GM19238 (cell line): ENCODE measurements at regions not wholly inside any gene's neighbourhood (a gene's known extent, or its start where the extent isn't known, plus 50 kb on each side); places are given as distances from the start of the nearest gene placed in this dataset.

ENCODE experiments used
- DNase-seq: peaks from one replicate; pipeline ENCODE4 v3.0.0; 2011; ENCODE audit warnings: low spot score; ENCODE audit not compliant: insufficient read length

- DNase-seq, result no peak
Observed at GRCh38 chr9:126238415-126238814, 88.2 kb upstream of the MVB12B start.

GRCh38 chr9:126239515-126239914 is 87.1 kb upstream of the MVB12B start:
- no peak for DNase-seq

GRCh38 chr9:126240835-126241234 is 85.8 kb upstream of the MVB12B start:
- DNase-seq, result no peak

GRCh38 chr9:126248680-126249079 is 77.9 kb upstream of the MVB12B start:
- DNase-seq, result no peak

- no peak for DNase-seq
Observed at GRCh38 chr9:126261584-126262356, 64.9 kb upstream of the MVB12B start.

- DNase-seq, result no peak
Observed at GRCh38 chr9:126262738-126263137, 63.9 kb upstream of the MVB12B start.

GRCh38 chr9:126270556-126270955 is 56.1 kb upstream of the MVB12B start:
- no peak for DNase-seq

- no peak for DNase-seq
Observed at GRCh38 chr9:126275386-126276001, 51.1 kb upstream of the MVB12B start.

- no peak for DNase-seq
Observed at GRCh38 chr9:126276056-126276728, 50.4 kb upstream of the MVB12B start.
